ENCODE measurements at regions not wholly inside any gene's neighbourhood (a gene's known extent, or its start where the extent isn't known, plus 50 kb on each side); places are given as distances from the start of the nearest gene placed in this dataset.
A peak's percentile ranks its signal among the peaks of the same experiment; 100 is the strongest.

DNA sequence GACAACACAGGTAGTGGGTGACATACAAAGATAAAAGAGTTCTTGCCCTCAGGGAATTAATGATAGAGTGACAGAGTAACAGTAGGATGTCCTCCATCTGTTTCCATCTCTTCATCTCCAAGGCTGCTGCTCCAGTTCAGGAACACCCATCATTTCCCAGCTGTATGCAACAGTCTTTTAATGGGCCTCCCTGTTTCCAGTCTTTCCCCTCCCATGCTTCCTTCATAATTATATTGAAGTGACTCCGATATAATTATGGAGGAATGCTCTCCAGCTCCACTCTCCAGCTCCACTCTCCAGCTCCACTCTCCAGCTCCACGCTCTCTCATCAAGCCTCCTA is 65.3 kb upstream of the MSN start:
- intact Hi-C loops (cut with DNase I), result no loop called here
- TF ChIP-seq, protein P1, sequence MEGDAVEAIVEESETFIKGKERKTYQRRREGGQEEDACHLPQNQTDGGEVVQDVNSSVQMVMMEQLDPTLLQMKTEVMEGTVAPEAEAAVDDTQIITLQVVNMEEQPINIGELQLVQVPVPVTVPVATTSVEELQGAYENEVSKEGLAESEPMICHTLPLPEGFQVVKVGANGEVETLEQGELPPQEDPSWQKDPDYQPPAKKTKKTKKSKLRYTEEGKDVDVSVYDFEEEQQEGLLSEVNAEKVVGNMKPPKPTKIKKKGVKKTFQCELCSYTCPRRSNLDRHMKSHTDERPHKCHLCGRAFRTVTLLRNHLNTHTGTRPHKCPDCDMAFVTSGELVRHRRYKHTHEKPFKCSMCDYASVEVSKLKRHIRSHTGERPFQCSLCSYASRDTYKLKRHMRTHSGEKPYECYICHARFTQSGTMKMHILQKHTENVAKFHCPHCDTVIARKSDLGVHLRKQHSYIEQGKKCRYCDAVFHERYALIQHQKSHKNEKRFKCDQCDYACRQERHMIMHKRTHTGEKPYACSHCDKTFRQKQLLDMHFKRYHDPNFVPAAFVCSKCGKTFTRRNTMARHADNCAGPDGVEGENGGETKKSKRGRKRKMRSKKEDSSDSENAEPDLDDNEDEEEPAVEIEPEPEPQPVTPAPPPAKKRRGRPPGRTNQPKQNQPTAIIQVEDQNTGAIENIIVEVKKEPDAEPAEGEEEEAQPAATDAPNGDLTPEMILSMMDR (IDR thresholded peaks at IDR 0.05), result no peak
- TF ChIP-seq POLR2A (IDR thresholded peaks at IDR 0.05) (no peak), POLR2AphosphoS5 (IDR thresholded peaks at IDR 0.05) (no peak)
- H3K9me3 ChIP-seq, result no peaks in the 10 kb centered on the region
- no peaks in the 10 kb centered on the region for H3K36me3 ChIP-seq
- H3K27ac ChIP-seq, result peak overlapping the region; percentile 74
- H3K27me3 ChIP-seq (replicated peaks; ENCODE audit: insufficient read depth), result no peaks in the 10 kb centered on the region
- no peaks in the 10 kb centered on the region for H3K4me1 ChIP-seq (replicated peaks)
- no peak for DNase-seq (ENCODE audit: low spot score)
- WGBS, result 100% methylated on average over 2 of the region's 2 CpGs
- H3K4me3 ChIP-seq, result no peak overlapping the region

DNA sequence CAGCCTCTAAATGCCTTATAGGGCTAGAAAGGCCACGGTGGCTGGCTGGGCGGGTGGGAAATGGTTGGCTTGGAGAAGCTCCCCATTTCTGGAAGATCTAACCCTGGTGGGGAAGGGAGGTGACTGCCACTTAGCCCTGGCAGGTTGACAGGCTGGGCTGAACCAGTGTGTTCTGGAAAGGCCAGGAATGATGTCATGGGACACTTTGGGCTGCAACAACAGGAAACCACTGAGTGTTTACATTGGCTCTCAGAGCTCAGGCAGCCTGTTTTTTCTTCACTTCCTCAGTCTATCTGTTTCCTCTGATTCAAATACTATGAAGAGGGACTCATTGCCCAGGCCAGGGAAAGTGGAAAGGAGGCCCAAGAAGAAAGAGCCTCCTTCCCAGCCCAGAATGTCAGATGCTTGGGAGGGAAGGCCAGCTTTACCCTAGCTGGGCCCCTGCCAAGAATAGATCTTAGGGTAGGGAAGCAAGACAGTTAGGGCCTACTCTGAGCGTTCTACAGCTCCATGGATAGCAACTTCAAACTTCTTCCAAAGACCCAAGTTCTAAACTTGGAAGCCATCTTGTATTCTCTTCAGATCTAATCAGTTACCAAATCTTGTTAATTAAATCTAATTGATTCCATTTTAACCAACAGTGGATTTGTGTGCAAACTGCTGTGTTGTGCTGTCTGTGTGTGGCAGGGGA is 65.8 kb upstream of the MSN start:
- intact Hi-C loops (cut with DNase I), result no loop called here
- TF ChIP-seq POLR2AphosphoS5 (IDR thresholded peaks at IDR 0.05) (peak; percentile 91), POLR2A (IDR thresholded peaks at IDR 0.05) (peak; percentile 32)
- TF ChIP-seq, protein P1 (IDR thresholded peaks at IDR 0.05), result peak in 2 of 4 experiments; percentile 27 to 48
- WGBS, result 48% methylated on average over 3 of the region's 3 CpGs
- Histone ChIP-seq H3K4me3 (no peak overlapping the region), H3K36me3 (no peaks in the 10 kb centered on the region), H3K4me1 (replicated peaks) (no peaks in the 10 kb centered on the region), H3K27ac (peak overlapping the region; percentile 74), H3K9me3 (no peaks in the 10 kb centered on the region), H3K27me3 (replicated peaks; ENCODE audit: insufficient read depth) (no peaks in the 10 kb centered on the region)
- DNase-seq (ENCODE audit: low spot score), result peak; percentile 58

DNA sequence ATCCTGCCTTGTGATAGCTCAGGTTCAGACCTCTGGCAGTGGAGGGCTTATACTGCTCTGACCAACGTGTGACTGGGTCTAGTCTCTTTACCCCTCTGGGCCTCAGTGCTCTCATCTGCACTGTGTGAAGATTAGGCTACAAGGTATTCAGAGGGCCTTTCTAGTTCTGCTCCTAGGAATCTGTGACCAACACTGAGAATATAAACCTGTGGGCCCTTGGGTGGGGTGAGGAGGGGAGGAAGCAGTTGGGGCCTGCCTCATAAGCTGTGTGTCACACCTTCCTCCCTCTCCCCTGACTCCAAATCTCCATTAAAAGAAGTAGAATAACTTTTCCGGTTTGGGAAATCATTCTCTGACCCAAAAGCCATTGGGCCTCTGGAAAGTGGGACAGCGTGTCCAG is 66.3 kb upstream of the MSN start:
- no peak for DNase-seq (ENCODE audit: low spot score)
- WGBS, result 47% methylated on average over 3 of the region's 3 CpGs
- intact Hi-C loops (cut with DNase I), result no loop called here

DNA sequence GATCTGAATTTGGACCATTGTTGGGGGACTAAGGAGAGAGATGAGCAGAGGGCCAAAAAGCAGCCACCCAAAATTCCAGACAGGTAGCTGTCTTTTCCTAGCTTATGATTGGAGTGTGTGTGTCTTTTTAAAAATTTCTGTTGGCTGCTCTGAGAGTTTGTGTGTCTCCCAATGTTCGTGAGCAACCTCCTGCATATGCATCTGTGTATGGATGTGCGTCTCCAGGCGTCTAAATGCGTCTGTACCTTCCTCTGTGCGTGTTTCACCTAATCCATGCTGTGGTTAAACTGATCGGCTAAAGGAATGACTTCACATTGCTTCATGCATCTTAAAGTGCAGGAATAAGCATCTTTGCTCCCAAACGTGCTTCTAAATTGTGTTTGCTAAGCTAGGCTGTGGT is 65.5 kb upstream of the LAS1L start:
- TF ChIP-seq POLR2AphosphoS5 (IDR thresholded peaks at IDR 0.05) (no peak), POLR2A (IDR thresholded peaks at IDR 0.05) (no peak)
- TF ChIP-seq, protein P1 (IDR thresholded peaks at IDR 0.05), result no peak
- no peak for DNase-seq (ENCODE audit: low spot score)
- WGBS, result 72% methylated on average over 7 of the region's 7 CpGs
- no peaks in the 10 kb centered on the region for H3K27me3 ChIP-seq (replicated peaks; ENCODE audit: insufficient read depth)
- H3K4me1 ChIP-seq (replicated peaks), result no peaks in the 10 kb centered on the region
- intact Hi-C loops (cut with DNase I), result no loop called here
- no peak overlapping the region for H3K4me3 ChIP-seq
- no peaks in the 10 kb centered on the region for H3K9me3 ChIP-seq
- no peaks in the 10 kb centered on the region for H3K36me3 ChIP-seq
- no peak overlapping the region for H3K27ac ChIP-seq

More for the DNA sequence above, 66.3 kb upstream of the MSN start:
- TF ChIP-seq POLR2A (IDR thresholded peaks at IDR 0.05) (no peak), POLR2AphosphoS5 (IDR thresholded peaks at IDR 0.05) (no peak)
- TF ChIP-seq, protein P1 (IDR thresholded peaks at IDR 0.05), result no peak
- Histone ChIP-seq H3K9me3 (no peaks in the 10 kb centered on the region), H3K4me3 (no peak overlapping the region), H3K4me1 (replicated peaks) (no peaks in the 10 kb centered on the region), H3K27me3 (replicated peaks; ENCODE audit: insufficient read depth) (no peaks in the 10 kb centered on the region), H3K27ac (peak overlapping the region; percentile 74), H3K36me3 (no peaks in the 10 kb centered on the region)

DNA sequence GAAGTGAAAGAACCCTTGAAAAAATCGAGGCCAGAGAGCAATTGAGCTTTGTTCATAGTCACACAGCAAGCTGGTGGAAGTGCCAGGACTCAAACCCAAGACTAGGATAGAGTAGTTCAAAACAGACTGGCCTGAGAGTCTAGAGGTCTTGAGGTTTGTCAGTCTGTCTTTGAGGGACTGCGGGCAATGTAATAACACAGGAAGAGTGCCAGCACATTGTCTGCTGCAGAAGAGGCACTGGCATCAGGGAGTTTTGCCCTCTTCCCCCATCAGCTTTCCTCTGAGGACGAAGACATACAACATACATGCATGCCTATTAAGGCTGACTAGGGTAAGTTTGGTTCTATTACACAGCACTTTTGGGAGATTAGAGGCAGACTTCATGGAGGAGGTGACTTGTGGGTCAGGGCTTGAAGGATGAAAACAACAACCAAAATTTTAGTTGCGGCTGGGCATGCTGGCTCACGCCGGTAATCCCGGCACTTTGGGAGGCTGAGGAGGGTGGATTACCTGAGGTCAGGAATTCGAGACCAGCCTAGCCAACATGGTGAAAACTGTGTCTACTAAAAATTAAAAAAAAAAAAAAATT is 64.1 kb upstream of the LAS1L start:
- no peak for DNase-seq (ENCODE audit: low spot score)
- H3K4me3 ChIP-seq, result no peak overlapping the region
- intact Hi-C loops (cut with DNase I), result loop anchor here (5.0 kb wide), 1 partner anchor 104 kb away; no protein-coding TSS in a partner anchor
- 84% methylated on average over 8 of the region's 8 CpGs for WGBS
- TF ChIP-seq, protein P1 (IDR thresholded peaks at IDR 0.05), result no peak
- no peak for TF ChIP-seq POLR2AphosphoS5 (IDR thresholded peaks at IDR 0.05)
- no peak for TF ChIP-seq POLR2A (IDR thresholded peaks at IDR 0.05)
- H3K4me1 ChIP-seq (replicated peaks), result no peaks in the 10 kb centered on the region
- H3K27ac ChIP-seq, result no peak overlapping the region
- no peaks in the 10 kb centered on the region for H3K9me3 ChIP-seq
- no peaks in the 10 kb centered on the region for H3K27me3 ChIP-seq (replicated peaks; ENCODE audit: insufficient read depth)
- no peaks in the 10 kb centered on the region for H3K36me3 ChIP-seq
